SKM-1 (cell line): ENCODE measurements at regions not wholly inside any gene's neighbourhood (a gene's known extent, or its start where the extent isn't known, plus 50 kb on each side); places are given as distances from the start of the nearest gene placed in this dataset.
"Not testable (repeated sequence)": the region's sequence is repeated elsewhere in the genome, so short reads cannot be mapped to it uniquely, and the experiment has no call there.

Experiments used
- DNase-seq: peaks from one replicate; lab custom pipeline; 2025; ENCODE audit not compliant: unreplicated experiment; lab: John Stamatoyannopoulos, UW

- no peak for DNase-seq
Observed at GRCh38 chr3:102682741-102683140, 247.9 kb downstream of the ZPLD1 start.

- no peak for DNase-seq
Observed at GRCh38 chr3:102686792-102687191, 252.0 kb downstream of the ZPLD1 start.

GRCh38 chr3:102687851-102688555 lies 253.2 kb downstream of the ZPLD1 start:
- DNase-seq, result no peak

DNA sequence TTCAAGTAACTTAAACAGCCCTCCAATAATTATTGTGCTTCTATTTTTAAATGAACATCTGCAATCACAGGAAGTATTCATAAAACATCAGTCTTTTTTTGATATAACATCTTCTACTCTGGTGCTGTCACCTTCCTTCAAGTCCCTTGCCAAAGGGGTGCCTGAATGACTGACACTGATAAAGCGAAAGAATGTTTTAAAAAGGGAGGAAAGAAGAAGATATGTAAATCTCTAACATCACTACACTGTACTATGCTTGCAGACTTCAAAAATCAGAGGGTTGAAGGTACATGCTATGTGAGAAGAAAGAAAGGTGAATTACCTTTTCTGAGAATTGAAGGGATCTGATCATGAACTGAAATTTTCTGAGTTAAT lies 253.7 kb downstream of the ZPLD1 start:
- no peak for DNase-seq

DNA sequence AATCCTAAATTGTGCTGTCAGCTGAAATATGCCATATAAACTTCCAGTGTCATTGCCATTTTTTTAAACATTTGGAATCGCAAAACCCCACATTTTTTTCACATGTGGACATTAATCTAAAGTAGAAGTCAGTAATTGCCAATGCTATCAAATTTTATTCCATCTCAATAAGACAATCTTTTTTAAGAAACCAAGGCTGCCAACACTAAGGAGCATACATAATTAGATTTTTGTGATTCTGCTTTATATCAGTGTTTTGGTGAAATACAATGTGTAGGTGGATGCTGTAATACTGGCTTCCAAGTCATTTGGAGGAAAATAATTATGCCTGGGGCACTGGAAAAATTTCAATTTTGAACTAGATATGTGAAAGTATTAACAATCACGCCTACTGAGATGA lies 256.7 kb downstream of the ZPLD1 start:
- DNase-seq, result no peak

DNA sequence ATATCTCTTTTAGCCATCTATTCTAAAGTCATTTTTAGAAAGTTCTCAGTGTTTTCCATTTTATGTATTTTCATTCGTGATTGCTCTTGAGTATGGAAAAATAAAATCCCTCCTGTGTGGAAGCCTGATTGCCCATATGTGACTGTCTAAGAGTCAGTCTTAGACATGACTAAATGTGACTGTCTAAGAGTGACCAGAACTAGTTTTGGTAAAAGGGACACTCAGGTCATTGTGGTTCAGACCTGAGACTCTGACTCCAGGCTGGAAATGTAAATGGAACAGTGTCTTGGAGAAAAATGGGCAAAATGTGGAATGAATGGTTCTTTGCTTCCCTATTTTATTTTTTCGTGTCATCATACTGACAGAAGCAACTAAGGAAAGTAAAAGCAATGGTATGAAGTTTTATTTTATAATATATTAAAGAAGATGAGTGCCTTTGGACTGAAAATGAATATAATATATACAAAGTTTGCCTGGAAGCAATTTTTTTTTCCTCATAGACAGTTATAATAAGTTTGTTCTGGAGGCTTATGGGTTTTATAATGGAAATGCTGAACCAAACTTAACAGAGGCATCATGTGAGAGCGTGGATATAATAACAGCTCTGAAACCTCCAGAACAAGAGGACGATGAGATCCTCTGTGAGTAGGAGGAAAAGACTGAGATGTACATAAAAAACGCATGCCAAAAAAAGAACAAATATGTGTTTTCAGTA lies 264.4 kb downstream of the ZPLD1 start:
- DNase-seq, result no peak

GRCh38 chr3:102699819-102700140 lies 265.0 kb downstream of the ZPLD1 start:
- no peak for DNase-seq

DNA sequence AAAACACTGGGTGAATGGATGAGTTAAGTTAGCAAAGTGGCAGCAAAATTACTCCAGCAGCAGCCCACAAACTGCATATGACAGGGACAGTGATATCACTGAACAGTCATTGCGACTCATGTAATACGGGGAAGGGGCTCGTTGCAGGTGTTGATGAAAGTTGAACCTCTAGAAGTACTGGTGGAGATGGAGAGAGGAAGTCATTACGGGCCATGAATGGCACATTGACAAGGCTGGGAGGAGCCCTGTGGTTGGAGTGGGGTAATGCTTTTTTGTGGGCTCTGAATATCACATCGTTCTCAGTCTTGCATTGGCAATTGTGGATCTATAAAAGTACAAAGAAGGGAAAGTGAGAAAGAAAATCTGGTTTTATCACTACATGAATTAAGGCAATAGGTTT lies 278.1 kb downstream of the ZPLD1 start:
- peak; percentile 2 for DNase-seq

DNA sequence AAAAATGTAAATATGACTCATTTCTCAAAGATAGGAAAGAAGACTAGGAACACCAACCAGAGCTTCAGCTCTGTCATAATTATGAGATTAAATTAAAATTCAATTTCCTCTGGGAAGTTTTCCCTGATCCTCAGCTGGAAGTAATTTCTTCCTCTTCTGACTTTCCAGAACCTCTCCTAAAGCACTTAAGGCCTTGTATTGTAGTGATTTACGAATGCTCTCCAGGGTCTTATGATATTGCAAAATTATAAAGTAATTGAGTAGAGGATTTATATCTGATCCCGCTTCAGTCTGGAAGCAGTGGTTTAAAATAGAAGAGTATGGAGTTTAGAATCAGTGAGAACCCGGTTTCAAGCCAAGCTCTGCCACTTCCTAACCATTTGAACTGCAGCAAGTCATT lies 279.8 kb downstream of the ZPLD1 start:
- DNase-seq, result no peak

- DNase-seq, result peak; percentile 66
Observed at GRCh38 chr3:102715030-102715697, 280.3 kb downstream of the ZPLD1 start.

- no peak for DNase-seq
Observed at GRCh38 chr3:102718651-102719050, 283.8 kb downstream of the ZPLD1 start.

- DNase-seq, result no peak
Observed at GRCh38 chr3:102722317-102722716, 287.5 kb downstream of the ZPLD1 start.

DNA sequence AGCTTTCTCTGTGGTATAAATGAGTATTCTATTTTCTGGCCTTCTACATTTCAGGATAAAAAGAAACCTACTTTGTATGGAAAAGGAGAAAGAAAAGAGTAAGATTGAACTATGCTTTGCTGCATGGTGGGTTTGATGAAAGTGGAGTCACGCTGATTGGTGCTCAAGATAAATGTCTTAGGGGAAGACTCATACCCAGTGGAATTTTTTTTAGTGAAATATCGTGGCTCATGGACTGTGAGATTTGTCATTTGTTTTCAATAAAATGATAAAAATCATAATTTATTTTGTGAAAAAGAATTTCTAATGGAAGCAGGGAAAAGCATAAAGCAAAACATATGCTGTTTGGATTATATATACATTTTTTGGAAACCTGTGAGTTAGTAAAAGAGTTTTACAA lies 292.5 kb downstream of the ZPLD1 start:
- no peak for DNase-seq

DNA sequence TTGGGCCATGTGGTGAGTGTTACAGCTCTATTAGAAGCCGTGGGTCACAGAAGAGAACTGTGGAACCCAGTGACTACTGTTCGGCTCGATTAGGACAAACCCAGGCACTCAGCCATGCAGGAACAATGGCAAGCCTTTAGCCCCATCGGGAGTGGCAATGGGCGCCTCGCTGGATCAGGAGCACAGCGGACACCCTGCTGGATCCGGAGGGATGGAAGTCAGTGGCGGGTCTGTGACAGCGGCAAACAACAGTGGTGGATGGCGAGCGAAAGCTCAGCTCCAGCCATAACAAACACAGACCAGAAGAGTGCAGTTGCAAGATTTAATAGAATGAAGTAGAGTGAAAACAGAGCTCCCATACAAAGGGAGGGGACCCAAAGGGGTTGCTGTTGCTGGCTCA lies 297.8 kb downstream of the ZPLD1 start:
- not testable (repeated sequence) for DNase-seq

GRCh38 chr3:102733791-102734563 lies 299.2 kb downstream of the ZPLD1 start:
- DNase-seq, result no peak

GRCh38 chr3:102735311-102735710 lies 300.5 kb downstream of the ZPLD1 start:
- DNase-seq, result no peak

DNA sequence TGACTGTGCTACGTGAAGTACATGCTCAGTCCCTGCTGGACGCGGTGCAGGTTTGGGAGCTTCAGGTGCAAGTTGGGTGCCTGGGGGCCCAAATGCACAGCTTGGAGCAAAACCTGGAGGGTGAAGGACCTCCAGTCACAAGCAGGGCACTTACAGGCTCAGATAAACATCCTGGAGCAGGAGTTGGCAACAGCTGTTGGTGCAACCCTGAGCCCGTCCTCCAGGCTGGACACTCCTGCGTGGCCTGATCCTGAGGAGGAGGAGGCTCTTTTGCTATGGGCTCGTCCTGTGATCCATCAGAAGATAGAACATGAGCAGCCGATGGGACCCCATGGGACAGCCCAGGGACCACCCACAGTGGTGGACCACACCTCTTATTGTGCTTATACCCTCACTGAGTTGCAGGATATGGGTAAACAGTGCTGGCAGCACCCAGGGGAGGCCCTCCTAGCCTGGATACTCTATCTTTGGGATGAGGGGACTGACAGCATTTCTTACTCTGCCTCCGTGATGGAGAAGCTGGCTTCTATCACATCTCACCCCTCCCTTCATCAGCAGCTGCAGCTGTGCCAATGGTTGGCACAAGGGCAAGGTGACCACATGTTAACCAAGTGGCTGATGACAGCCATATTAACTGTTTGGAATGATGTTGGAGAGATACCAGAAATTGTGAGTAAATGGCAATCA lies 301.6 kb downstream of the ZPLD1 start:
- DNase-seq, result no peak

GRCh38 chr3:102736975-102737304 lies 302.1 kb downstream of the ZPLD1 start:
- no peak for DNase-seq

DNA sequence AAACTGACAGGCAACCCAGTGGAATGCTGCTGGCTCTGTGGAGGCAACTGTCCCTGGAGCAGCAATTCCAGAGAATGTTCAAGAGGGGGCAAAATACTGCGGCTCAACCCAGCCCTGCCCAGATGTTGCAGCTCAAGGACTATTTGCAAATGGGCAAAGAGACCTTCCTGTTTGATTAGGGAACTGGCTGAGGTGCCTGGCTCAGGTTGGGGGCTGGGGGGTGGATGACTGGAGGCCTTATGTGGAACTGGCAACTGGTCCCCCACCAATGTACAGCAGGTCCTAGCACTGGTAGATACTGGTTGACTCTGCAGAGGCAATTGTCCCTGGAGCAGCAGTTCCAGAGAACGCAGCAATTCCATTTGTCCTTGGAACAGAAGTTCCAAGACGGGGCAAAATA lies 302.5 kb downstream of the ZPLD1 start:
- no peak for DNase-seq

DNA sequence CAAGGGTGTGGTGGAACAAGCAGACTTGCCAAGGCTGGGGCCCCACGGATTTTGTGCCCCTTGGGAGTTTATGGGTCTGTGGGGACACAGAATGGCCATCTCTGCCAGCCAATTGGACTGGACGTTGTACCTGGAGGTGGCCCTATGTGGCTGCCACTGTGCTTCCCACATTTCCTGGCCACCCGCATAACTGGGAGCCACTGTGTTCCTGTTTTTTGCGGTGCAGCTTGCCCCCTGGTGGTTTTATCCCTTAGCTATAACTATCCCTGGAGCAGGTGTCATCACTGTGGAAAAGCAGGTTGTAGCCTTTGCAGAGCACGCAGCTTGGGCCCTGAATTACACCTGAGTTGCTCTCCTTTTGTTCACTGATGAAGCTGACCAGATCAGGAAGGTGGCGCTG lies 306.3 kb downstream of the ZPLD1 start:
- no peak for DNase-seq

GRCh38 chr3:102741694-102742093 lies 306.9 kb downstream of the ZPLD1 start:
- DNase-seq, result no peak
